NCI-H524 treated with DMSO at 0.1 percent for 48 hours (cell line): ENCODE measurements at regions not wholly inside any gene's neighbourhood (a gene's known extent, or its start where the extent isn't known, plus 50 kb on each side); places are given as distances from the start of the nearest gene placed in this dataset.

ENCODE experiments used
- DNase-seq: peaks from one replicate; lab custom pipeline; 2025; lab: John Stamatoyannopoulos, UW

- DNase-seq, result no peak
Measured at GRCh38 chr2:15865923-15866322, 74.4 kb upstream of the MYCN start.

- no peak for DNase-seq
Measured at GRCh38 chr2:15866563-15867193, 73.7 kb upstream of the MYCN start.

- no peak for DNase-seq
Measured at GRCh38 chr2:15867194-15868171, 72.9 kb upstream of the MYCN start.

GRCh38 chr2:15868186-15868585 lies 72.2 kb upstream of the MYCN start:
- DNase-seq, result no peak

GRCh38 chr2:15868704-15869103 lies 71.6 kb upstream of the MYCN start:
- DNase-seq, result no peak

GRCh38 chr2:15869396-15869795 lies 71.0 kb upstream of the MYCN start:
- no peak for DNase-seq

GRCh38 chr2:15869871-15870270 lies 70.5 kb upstream of the MYCN start:
- no peak for DNase-seq

- no peak for DNase-seq
Measured at GRCh38 chr2:15870565-15870964, 69.8 kb upstream of the MYCN start.

GRCh38 chr2:15871239-15871783 lies 69.0 kb upstream of the MYCN start:
- no peak for DNase-seq

GRCh38 chr2:15872854-15873253 lies 67.5 kb upstream of the MYCN start:
- no peak for DNase-seq

- no peak for DNase-seq
Measured at GRCh38 chr2:15874321-15874720, 66.0 kb upstream of the MYCN start.

- no peak for DNase-seq
Measured at GRCh38 chr2:15874854-15875804, 65.2 kb upstream of the MYCN start.

GRCh38 chr2:15875969-15876705 lies 64.2 kb upstream of the MYCN start:
- no peak for DNase-seq

- no peak for DNase-seq
Measured at GRCh38 chr2:15880226-15881119, 59.9 kb upstream of the MYCN start.

GRCh38 chr2:15881120-15881433 lies 59.3 kb upstream of the MYCN start:
- DNase-seq, result no peak

- no peak for DNase-seq
Measured at GRCh38 chr2:15881676-15882075, 58.7 kb upstream of the MYCN start.

- DNase-seq, result no peak
Measured at GRCh38 chr2:15882761-15883497, 57.4 kb upstream of the MYCN start.

GRCh38 chr2:15883684-15884083 lies 56.7 kb upstream of the MYCN start:
- no peak for DNase-seq

GRCh38 chr2:15884790-15885189 lies 55.6 kb upstream of the MYCN start:
- no peak for DNase-seq

- DNase-seq, result no peak
Measured at GRCh38 chr2:15886231-15886630, 54.1 kb upstream of the MYCN start.
